ENCODE measurements at regions not wholly inside any gene's neighbourhood (a gene's known extent, or its start where the extent isn't known, plus 50 kb on each side); places are given as distances from the start of the nearest gene placed in this dataset.

DNA sequence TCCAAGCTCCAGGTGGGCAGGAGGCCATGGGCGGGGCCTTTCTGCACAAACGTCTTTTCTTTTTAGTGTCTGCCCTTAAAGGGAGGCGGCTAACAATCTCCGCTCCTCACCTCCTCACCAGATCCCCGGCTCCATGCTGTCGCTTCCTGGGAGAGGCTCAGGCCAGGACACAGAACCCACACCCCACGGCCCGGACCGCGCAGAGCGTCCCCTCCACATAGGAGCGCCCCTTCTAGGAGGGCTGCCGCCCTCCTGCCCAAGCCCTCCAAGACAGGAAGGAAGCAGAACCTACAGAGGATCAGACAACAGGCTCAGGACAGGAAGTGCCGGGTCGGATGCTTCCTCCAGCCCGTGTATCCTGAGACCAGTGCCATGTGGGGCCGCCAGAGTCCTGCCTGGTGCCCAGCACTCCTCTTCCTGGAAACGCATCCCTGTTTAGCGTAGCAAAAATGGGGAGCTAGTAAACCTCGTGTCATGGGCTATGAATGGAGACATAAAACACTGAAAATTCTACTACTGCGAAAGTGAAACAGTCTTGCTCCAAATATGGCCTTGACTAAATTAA lies 83.2 kb upstream of the ATP10A start:
- TF ChIP-seq, protein P1, sequence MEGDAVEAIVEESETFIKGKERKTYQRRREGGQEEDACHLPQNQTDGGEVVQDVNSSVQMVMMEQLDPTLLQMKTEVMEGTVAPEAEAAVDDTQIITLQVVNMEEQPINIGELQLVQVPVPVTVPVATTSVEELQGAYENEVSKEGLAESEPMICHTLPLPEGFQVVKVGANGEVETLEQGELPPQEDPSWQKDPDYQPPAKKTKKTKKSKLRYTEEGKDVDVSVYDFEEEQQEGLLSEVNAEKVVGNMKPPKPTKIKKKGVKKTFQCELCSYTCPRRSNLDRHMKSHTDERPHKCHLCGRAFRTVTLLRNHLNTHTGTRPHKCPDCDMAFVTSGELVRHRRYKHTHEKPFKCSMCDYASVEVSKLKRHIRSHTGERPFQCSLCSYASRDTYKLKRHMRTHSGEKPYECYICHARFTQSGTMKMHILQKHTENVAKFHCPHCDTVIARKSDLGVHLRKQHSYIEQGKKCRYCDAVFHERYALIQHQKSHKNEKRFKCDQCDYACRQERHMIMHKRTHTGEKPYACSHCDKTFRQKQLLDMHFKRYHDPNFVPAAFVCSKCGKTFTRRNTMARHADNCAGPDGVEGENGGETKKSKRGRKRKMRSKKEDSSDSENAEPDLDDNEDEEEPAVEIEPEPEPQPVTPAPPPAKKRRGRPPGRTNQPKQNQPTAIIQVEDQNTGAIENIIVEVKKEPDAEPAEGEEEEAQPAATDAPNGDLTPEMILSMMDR (IDR thresholded peaks at IDR 0.05; ENCODE audit: low read depth, low read length, poor library complexity, severe bottlenecking), result no peak
- no peak for TF ChIP-seq EZH2phosphoT487 (IDR thresholded peaks at IDR 0.05; ENCODE audit: borderline replicate concordance, low read length)
